ENCODE measurements at regions not wholly inside any gene's neighbourhood (a gene's known extent, or its start where the extent isn't known, plus 50 kb on each side); places are given as distances from the start of the nearest gene placed in this dataset.
A peak's percentile ranks its signal among the peaks of the same experiment; 100 is the strongest.

DNA sequence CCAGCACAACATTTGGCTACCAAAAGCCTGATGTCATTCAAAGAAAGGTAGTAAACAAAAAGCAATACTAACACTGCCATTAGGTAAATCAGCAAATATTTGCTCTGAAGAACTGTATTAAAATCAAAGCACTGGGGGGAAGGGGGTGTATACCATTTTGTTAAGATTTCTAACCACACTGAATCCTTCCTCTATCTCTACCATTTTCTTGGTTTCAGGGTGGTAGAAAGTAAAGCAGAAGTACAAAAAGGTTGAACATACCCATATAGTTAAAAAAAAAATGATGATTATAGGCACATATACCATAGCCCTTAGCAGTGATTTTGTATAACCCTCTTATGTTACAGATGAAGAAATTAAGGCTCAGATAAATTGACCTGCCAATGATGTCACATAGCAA is 437.6 kb downstream of the ZEB2 start:
- no peak for DNase-seq (ENCODE audit: low read depth, low spot score)

DNA sequence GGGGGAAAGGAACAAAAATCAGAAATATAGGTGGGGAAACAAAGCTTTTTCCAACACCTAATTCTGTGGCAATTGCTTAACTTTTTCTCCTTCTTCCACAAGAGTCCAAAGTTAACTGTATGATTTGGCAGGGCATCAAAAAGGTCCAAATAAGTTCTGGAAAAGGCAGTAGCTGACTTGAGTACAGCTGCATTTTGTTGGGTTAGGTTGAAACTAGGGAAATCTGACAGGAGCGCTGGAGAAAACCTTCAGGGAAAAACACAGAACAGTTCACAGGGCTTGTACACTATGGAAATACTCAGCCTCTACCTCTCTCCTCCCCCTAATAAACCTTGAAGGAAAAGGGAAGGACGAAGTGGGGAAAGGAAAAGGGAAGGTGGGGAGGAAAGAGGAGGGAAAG is 438.6 kb downstream of the ZEB2 start:
- no peak for DNase-seq (ENCODE audit: low read depth, low spot score)

DNA sequence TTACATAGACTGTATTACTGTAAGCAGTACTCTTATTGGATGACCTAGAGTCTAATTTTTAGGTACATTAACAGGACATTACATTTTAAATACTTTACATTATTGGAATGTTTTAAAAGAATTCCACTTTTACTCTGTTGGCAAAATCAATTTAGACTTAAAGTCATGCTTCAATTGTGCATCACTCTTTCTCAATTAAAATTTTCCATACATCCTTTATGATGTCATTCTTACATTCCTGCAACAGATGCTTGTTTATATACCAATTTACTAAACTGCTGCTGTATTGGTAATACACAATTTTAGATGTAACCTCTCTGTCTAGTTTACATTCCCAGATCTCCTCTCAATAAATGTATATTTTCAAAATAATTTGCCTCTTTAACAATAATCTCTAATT is 440.1 kb downstream of the ZEB2 start:
- no peak for DNase-seq (ENCODE audit: low read depth, low spot score)

DNA sequence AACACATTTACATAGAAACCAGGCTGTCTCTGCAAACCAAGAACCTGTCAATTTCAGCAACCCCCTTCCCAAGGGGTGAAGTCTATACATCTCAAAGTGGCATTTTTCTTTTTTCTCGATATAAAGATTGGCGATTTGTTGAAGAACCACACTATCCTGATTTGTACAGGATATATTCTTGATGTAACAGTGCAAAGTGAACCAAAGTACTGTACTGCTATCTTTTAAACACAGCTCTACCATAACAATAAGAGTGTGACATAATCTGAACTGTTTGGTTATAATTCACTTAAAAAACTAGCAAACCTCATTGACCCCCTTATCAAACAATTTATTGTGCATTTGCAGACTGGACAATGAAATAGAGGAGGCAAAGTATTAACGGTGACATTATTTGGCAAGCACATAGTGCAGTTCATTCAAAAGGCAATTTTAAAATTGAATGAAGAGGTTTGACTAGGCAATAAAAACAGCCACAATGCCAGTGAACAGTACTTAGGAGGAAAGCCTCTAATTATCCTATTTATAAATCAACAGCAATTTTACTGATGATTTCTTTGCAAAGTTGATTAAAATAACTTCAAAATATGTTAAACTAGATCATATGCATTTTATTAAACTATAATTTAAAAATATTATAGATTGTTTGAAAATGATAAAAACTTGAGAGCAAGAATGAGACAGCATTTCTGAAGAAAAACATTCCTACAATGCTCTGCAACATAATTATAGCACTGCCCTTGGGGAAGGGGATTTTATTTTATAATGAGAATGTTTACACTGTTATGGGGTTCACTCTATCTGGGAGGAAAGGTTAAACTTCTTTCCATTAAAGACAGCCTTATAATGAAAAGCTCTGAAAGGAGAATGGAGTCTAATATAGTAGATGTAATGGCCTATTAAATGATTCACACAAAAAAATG is 440.9 kb downstream of the ZEB2 start:
- no peak for DNase-seq (ENCODE audit: low read depth, low spot score)

DNA sequence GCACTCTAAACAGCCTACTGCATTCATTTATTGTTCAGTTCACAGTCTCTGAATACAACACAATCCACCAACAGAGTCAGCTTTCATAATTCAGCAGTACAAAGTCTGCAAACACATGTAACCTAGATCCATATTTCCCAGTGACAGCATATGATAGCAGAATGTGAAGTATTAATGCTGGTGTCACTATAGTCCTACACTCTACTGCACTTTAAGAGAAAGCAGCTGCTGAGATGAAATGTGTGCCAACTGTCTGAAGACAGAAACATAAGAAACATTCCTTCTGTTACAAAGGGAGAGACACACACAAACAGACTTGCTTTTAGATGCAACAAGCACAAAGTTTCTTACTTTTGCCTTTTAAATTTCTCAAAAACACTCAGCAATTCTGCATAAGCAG is 441.8 kb downstream of the ZEB2 start:
- peak; percentile 13 for DNase-seq (ENCODE audit: low read depth, low spot score)

DNA sequence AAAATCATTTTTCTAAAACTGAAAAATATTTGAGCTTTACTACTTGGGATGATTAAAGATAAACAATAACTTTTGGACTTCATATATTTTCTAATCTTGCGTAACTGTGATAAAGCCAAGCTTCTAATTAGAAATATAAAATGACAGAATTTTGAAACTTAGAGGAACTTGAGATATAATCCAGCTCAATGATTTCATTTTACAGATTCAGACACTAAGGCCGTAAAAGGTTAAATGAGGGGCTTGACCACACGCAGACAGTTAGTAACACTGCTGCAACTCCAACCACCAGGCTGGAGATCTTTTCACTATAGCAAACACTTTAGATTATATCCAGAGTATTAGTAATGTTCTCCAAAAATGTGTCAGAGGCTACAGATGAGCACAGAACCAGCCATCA is 445.5 kb downstream of the ZEB2 start:
- no peak for DNase-seq (ENCODE audit: low read depth, low spot score)

DNA sequence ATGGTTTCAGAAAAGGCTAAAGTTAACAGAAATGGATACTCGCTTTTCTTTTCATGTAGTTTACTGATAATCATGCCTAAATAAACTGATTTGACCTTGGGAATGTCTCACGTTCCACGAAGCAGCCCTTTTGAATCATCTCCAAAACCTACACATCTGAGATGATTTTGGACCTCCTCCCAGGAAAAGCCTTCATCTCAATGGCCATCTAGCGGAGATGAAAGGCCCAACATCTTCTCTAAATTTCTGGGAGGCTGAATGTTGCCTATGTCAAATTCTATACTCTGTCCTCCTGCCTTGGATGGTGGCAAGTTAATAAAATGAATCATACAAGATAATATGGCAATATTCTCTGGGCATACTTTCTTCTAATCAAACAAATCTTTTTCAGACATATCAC is 448.5 kb downstream of the ZEB2 start:
- DNase-seq (ENCODE audit: low read depth, low spot score) = peak; percentile 29

DNA sequence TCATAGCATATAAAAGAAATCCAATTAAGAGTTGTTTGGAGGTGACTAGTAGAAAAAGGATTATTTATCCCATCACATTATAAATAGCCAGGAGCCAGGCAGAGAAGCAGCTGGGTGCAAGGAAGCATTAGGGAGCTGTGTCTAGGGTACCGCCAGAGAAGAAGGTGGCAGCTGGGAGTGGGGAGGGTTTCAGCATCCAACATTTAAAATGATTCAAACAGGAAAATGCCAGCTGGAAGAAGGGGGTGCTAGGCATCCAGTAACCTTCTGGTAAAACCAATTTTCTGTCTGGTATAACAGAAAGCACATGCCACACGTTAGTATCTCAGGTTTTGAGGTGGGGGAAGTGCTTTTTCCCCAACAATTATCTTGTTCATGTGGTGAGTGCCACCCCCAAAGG is 452.4 kb downstream of the ZEB2 start:
- DNase-seq (ENCODE audit: low read depth, low spot score) = no peak

DNA sequence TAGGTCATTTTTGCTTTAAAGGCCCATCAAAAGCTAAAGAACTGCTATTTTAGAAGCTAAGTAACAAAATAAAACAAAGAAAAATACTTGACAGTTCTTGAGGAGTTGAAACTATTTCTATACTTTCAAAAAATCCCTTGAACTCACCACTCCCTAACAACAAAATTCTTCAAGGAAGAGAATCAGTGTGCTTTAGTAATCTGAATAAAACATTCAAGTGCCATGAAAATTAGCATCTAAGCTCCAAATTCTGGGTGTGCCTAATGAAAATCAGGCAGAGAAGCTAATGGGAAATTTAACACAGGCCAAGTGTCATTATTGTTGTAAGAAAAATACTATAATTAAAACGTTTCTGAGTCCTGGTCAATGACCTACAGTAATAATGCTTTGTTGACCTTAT is 456.3 kb downstream of the ZEB2 start:
- no peak for DNase-seq (ENCODE audit: low read depth, low spot score)

DNA sequence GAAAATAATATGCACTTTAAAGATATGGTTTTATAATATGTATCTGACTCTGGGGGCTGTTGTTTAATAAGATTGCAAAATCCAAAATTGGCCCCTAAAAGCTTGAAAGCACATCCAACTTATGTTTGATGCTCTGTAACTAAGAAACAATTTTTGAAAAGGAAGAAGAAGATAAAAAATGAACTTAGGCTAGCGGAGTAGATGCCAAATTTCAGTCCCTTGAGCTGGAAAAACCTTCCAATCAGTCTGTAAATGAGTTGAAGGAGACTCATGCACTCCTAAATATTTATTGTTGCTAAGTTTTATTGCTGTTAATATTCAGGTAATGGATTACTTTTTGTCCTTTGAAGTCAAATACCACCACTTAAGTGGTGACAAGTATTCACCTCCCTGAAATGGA is 465.0 kb downstream of the ZEB2 start:
- no peak for DNase-seq (ENCODE audit: low read depth, low spot score)

DNA sequence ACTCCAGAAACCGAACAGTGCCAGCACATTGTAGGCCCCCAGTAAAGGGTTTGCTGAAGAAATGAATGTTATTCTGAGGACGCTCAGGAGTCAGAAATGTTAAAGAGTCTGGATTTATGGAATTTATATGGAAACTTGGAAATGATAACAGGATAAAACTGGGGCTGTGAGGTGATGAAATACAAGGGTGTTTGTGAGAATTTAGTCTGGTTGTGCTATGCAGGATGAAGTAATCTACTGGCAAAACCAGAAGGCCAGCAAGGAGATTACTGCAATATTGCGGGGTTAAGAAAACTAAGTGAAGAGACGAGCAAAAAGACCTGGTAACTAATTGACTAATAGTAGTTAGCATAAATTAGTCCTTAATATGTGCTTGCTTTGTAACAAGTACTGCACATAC is 467.8 kb downstream of the ZEB2 start:
- no peak for DNase-seq (ENCODE audit: low read depth, low spot score)

DNA sequence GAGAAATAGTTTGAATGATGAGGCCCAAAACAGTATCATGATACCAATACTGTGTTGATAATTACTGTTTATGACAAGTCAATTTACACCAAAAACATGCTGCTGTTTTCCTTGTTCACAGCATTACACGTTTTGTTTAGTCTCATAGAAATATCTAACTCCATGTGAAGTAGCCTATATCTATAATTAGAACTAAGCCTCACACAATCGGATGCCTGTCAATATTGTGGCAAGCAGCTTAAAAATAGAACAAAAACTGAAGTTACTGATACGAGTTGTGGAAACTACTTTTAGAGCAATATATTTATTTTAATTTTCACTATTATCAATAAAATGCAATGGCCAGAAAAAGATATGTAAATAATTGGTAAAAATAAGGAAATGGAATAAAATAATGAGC is 470.8 kb downstream of the ZEB2 start:
- DNase-seq (ENCODE audit: low read depth, low spot score) = no peak

DNA sequence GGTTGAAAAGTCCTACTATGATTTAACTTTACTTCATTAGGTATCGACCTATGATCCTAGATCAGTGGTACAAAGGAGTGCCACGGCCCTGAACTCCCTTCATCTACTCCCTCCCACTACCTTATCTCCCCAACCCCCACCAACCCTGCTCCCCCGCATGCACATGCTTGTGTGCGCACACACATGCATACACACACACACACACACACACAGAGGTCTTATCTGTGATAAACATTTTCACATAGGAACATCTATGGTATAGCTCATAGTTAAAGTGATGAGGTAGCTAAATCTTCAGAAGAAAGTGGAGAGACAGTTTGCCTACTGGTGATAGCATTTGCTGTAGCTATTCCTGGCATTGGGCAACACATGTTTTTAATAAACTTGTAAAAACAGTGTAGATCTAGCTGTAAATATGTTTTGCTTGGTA is 471.3 kb downstream of the ZEB2 start:
- DNase-seq (ENCODE audit: low read depth, low spot score) = no peak

DNA sequence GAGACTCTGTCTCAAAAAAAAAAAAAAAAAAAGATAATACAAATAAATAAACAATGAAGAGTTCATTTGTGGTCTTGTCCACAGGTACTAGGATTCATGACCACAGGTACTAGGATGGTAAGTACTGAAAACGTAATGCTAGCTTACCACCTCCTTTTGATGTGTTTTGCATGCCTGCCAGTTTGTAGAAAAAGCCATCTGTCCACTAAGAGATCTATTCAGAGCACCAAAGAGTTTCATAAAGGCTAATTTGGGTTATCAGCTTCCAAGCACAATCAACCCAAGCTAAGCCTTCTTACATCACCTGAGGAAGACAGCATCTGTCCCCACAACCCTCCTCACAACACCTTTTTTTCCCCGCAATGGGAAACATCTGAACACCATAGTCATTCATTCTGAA is 477.2 kb downstream of the ZEB2 start:
- DNase-seq (ENCODE audit: low read depth, low spot score) = no peak

DNA sequence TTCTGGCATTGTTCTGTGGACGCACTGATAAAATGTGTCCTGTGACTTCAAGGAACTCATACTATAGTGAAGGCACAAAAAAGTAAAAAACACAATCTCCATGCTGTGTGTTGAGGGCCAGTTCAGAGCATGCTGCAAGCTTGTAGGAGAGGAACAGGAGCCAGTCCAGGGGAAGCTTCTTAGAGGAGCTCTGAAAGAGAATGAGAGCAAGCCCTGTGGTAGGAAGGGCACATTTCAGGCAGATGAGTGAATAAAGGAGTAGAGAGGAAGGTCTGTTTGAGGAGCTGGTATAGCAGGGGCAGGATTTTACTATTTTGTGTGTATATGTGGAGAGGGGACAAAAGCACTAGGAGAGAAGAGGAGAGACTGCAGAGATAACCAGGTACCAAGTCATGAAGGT is 478.3 kb downstream of the ZEB2 start:
- DNase-seq (ENCODE audit: low read depth, low spot score) = no peak

DNA sequence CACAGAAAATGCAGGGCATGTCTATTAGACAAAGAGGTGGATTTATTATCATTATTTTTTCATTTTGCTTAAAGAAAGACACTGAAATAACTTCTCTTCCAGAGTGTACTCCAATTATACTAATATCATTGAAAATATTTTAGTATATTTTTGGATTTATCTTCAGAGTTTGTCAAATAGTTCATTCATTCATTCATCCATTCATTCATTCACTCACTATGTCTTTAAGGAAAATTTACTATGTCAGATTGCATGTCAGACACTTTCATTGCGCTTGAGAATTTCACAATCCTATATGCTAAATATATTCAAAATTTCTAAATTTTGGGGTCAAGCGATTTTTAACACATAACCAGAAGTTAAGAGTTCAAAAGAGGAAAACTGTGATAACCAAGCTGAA is 479.1 kb downstream of the ZEB2 start:
- no peak for DNase-seq (ENCODE audit: low read depth, low spot score)

DNA sequence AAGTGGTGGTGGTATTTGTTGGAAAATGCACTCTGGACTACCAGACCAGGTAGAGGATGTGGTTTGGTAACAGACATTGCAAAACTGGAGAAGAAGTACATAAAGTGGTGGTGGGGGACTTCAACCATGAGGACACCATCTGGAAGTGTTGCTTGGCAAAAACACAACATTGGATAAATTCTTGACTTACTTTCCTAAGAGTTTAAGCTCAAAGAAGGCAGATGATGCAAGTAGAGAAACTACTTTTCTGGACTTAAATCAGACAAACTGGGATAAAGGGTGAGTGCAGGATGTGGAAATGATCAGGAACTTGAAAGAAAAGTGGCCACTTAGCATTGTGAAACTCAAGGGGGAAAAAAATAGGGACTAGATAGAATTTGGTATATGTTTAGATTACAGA is 487.4 kb downstream of the ZEB2 start:
- no peak for DNase-seq (ENCODE audit: low read depth, low spot score)

DNA sequence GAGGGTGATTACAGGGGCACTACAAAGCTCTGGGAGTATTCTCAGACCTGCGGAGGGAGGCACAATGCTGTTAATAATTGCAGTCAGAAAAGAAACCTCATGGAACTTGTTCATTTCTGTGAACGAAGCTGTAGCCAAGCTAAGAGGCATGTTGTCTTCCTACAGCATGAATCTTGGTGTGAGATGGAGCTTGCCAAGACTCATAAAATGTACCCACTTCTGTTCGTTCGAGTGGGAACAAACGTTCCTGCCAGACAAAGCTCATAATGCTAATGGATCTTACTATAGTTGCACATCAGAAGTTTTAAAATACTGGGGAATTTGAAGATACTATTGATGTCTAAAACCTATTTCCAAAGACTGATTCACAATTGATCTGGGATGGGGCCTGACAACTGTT is 489.1 kb downstream of the ZEB2 start:
- DNase-seq (ENCODE audit: low read depth, low spot score) = no peak

DNA sequence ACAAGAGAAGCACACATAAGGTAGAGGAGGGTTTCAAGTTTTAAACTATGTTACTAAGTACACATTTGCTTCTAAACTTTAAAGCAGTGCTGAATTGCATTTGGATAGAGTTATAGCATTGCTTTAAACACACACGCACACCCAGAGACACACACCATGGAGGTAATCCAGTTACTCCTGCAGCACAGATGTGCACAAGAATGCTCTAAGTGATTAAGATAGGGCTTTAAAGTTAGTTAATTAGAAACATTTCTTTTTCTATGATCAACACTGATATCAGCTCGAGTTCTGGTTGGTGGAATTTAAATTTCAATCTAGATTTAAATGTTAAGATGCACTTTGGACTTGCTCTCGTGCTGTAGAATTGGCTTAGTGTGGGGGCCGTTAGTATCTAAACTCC is 492.3 kb downstream of the ZEB2 start:
- DNase-seq (ENCODE audit: low read depth, low spot score) = no peak

DNA sequence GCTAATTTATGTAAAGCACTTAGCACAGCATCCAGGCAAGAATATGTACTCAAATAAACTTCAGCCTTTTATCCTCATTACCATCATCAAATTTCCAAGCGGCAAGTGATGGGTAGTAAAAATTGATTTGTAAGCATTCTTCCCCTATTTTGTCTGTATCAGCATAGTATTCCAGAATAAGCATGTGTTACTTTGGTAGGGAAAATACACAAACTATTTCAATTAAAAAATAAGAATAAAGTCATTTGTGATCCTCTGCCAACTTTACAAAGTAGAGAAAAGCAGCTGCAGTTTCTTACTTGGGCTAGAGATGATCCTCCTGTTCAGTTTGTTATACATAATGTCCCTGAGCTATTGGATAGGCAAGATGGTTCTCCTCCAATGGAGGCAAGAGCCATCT is 493.2 kb downstream of the ZEB2 start:
- no peak for DNase-seq (ENCODE audit: low read depth, low spot score)

DNA sequence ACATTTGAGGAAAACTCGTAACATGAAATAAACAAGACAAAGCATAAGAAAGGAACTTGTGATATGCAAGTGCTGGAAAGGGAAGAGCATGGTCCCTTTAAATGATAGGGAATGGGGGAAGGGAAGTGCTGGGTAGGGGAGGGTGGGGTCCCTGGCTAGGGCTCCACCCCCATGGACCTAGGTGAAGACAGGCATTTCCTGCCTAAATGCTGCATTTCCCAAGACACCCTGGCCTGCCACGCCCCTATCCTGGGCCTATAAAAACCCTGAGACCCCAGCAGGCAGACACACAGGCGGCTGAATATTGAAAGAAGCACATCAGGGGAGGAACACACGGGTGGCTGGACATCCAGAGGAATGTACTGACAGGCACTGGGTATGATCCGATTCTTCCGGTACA is 499.9 kb downstream of the ZEB2 start:
- no peak for DNase-seq (ENCODE audit: low read depth, low spot score)

DNA sequence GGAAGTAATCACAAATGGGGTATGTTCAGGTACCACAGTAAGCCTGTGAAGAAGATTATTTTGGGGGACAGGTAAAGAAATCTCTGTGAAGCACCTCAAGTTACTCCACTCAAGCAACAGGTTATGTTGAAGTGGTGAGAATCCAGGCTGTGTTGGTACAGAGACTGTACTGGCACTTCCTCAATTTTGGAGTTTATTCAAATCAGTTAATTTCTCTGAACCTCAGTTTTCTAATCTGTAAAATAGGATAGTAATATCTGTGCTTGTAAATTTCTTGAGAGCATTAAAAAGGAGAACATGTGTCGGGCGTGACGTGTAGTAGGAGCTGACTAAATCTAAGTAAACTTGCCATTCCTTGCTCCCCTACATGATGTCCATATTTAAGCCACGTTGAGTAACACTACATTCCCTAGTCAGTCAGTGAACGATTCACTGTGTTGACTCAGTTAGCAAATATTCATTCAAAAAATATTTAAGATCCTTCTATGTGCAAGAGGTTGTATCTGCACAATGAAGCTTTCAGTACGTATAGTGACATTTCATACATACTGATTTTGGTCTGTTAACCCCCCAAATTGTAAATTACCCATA is 504.2 kb downstream of the ZEB2 start:
- peak; percentile 34 for DNase-seq (ENCODE audit: low read depth, low spot score)

DNA sequence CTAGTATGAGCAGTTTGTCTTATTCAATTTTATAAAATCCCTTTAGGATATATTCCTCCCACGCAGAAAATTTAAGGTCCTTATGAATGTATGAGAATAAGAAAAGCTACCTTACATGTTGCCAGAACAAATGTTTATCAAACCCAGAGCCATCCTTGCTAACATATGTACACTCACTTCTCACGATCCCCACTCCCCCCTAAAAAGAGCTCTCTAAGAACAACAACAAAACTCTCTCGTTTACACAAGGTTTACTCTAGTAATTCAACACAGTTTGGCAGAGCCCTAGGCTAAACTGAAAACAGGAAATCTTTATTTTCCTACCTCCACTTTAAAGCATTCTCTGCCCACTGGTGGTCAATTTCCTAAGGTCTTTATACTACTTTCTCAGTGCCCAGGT is 504.9 kb downstream of the ZEB2 start:
- no peak for DNase-seq (ENCODE audit: low read depth, low spot score)
